Chondrocyte (in vitro differentiated cells): ENCODE measurements at regions not wholly inside any gene's neighbourhood (a gene's known extent, or its start where the extent isn't known, plus 50 kb on each side); places are given as distances from the start of the nearest gene placed in this dataset.

Source experiments
- DNase-seq: peaks from one replicate; pipeline ENCODE4 v3.0.0; 2021; ENCODE audit warnings: mixed read lengths, low spot score
- H3K27ac Mint-ChIP-seq: one replicate; pipeline ENCODE4 v1.8.0; 2021; ENCODE audit warnings: mild to moderate bottlenecking, moderate library complexity, mixed read lengths; ENCODE audit not compliant: unreplicated experiment
- H3K27me3 Mint-ChIP-seq: 2 replicates; pipeline ENCODE4 v1.8.0; 2021; ENCODE audit warnings: low read depth, mixed read lengths
- H3K36me3 Mint-ChIP-seq: 2 replicates; pipeline ENCODE4 v1.8.0; 2021; ENCODE audit warnings: low read depth, mixed read lengths
- H3K4me1 Mint-ChIP-seq: 2 replicates; pipeline ENCODE4 v1.8.0; 2021; ENCODE audit warnings: low read depth, mild to moderate bottlenecking, mixed read lengths
- H3K4me3 Mint-ChIP-seq: one replicate; pipeline ENCODE4 v1.8.0; 2021; ENCODE audit warnings: mild to moderate bottlenecking, moderate library complexity, mixed read lengths; ENCODE audit not compliant: unreplicated experiment
- H3K9me3 Mint-ChIP-seq: 2 replicates; pipeline ENCODE4 v1.8.0; 2021; ENCODE audit warnings: low read depth, mixed read lengths
- TF ChIP-seq, protein P1 (sequence below): fragments of 200-600 bp; sonication (generic); IDR thresholded peaks from 2 replicates; pipeline ENCODE4 v1.5.0; 2021; ENCODE audit warnings: antibody characterized with exemption, mild to moderate bottlenecking, moderate library complexity

- Mint-ChIP-seq H3K9me3 (peaks cover 3% of the 10 kb centered on the region), H3K4me1 (peaks cover 7% of the 10 kb centered on the region), H3K27me3 (peaks cover 4% of the 10 kb centered on the region), H3K27ac (no peak overlapping the region), H3K36me3 (no peaks in the 10 kb centered on the region), H3K4me3 (no peak overlapping the region)
- DNase-seq = no peak
- TF ChIP-seq, protein P1, sequence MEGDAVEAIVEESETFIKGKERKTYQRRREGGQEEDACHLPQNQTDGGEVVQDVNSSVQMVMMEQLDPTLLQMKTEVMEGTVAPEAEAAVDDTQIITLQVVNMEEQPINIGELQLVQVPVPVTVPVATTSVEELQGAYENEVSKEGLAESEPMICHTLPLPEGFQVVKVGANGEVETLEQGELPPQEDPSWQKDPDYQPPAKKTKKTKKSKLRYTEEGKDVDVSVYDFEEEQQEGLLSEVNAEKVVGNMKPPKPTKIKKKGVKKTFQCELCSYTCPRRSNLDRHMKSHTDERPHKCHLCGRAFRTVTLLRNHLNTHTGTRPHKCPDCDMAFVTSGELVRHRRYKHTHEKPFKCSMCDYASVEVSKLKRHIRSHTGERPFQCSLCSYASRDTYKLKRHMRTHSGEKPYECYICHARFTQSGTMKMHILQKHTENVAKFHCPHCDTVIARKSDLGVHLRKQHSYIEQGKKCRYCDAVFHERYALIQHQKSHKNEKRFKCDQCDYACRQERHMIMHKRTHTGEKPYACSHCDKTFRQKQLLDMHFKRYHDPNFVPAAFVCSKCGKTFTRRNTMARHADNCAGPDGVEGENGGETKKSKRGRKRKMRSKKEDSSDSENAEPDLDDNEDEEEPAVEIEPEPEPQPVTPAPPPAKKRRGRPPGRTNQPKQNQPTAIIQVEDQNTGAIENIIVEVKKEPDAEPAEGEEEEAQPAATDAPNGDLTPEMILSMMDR = no peak
These were observed 253.2 kb upstream of the FOXD3 start for GRCh38 chr1:63069214-63069613.

- Mint-ChIP-seq H3K36me3 (peaks cover 3% of the 10 kb centered on the region), H3K4me3 (no peak overlapping the region), H3K4me1 (no peaks in the 10 kb centered on the region), H3K9me3 (peaks cover 19% of the 10 kb centered on the region), H3K27me3 (peaks cover 8% of the 10 kb centered on the region), H3K27ac (no peak overlapping the region)
- TF ChIP-seq, protein P1 = no peak
- no peak for DNase-seq
These were observed 248.8 kb upstream of the FOXD3 start for GRCh38 chr1:63073309-63074306.

DNA sequence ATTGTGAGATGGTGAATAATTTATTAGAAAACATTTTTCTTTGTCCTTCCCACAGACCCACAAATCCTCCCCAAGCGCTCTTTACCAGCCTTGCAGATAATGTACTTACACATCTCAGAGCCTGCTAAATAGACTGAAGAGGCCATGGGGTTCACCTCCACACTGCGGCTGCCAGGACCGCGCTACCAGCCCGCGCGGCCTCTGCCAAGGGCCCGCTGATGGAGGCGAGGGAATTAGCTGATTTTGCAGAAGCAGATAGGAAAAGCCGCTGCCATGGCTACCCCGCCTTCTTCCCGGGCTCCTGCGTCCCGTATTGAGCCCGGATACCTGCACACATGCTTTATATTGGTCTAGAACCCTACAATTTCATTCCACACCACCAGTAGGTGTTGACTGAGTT is 248.0 kb upstream of the FOXD3 start:
- H3K4me1 Mint-ChIP-seq = no peaks in the 10 kb centered on the region
- H3K36me3 Mint-ChIP-seq = peaks cover 3% of the 10 kb centered on the region
- TF ChIP-seq, protein P1 = no peak
- peaks cover 19% of the 10 kb centered on the region for H3K9me3 Mint-ChIP-seq
- peaks cover 8% of the 10 kb centered on the region for H3K27me3 Mint-ChIP-seq
- H3K27ac Mint-ChIP-seq = no peak overlapping the region
- no peak for DNase-seq
- H3K4me3 Mint-ChIP-seq = no peak overlapping the region

DNA sequence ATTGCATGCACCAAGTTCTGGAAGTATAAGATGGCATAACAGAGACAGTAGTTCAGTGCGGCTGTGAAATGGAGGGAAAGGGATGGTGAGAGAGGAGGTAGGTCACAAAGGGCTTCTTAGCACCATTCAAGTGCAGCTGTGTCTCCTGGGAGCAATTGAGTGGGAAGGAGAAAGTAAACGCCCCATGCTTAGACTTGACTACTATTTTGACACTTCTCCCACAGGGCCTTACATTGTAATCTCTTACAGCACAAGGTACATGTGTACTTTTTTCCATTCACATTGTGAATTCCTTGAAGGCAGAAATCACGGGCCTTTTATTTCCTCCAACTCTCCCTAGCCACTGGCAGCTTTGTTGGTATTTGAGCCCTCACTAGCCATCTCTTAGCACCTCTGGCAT is 239.6 kb upstream of the FOXD3 start:
- no peak overlapping the region for H3K27ac Mint-ChIP-seq
- H3K9me3 Mint-ChIP-seq = peaks cover 2% of the 10 kb centered on the region
- H3K27me3 Mint-ChIP-seq = peaks cover 11% of the 10 kb centered on the region
- H3K36me3 Mint-ChIP-seq = no peaks in the 10 kb centered on the region
- TF ChIP-seq, protein P1 = no peak
- no peaks in the 10 kb centered on the region for H3K4me1 Mint-ChIP-seq
- DNase-seq = no peak
- H3K4me3 Mint-ChIP-seq = no peak overlapping the region

GRCh38 chr1:63087966-63088365 is 234.4 kb upstream of the FOXD3 start:
- Mint-ChIP-seq H3K4me3 (no peak overlapping the region), H3K27ac (no peak overlapping the region), H3K36me3 (no peaks in the 10 kb centered on the region), H3K9me3 (peaks cover 6% of the 10 kb centered on the region), H3K4me1 (no peaks in the 10 kb centered on the region), H3K27me3 (peaks cover 27% of the 10 kb centered on the region)
- DNase-seq = no peak
- TF ChIP-seq, protein P1 = peak; percentile 53
